Ramos (cell line): ENCODE measurements at regions not wholly inside any gene's neighbourhood (a gene's known extent, or its start where the extent isn't known, plus 50 kb on each side); places are given as distances from the start of the nearest gene placed in this dataset.
"Not testable (repeated sequence)": the region's sequence is repeated elsewhere in the genome, so short reads cannot be mapped to it uniquely, and the experiment has no call there.

Source experiments
- in situ Hi-C: fragments of 300-500 bp; cut with MboI; formaldehyde crosslinking; loops from one replicate; pipeline ENCODE4 v1.14.3; 2022; ENCODE audit warnings: low sequenced_read_pairs; ENCODE audit not compliant: unreplicated experiment

DNA sequence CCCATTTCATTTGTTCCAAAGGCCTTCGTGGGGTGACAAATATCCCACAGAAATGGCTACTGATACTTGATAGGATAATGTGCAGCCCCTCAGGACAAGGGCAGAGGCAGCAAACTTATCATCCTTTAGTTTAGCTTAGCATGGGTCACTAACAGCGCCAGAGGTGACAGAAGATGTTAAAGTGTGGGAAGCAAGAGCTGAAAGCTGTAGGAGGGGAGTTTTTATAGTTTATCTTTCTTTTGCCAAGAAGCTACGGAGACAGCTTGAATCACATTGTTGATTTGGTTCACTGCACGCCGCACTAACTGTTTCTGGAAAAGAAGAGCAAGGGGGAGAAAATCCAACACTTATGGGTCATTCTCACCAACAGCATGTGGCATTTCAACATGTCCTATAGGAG, 773.9 kb upstream of the MMS22L start:
- in situ Hi-C loops = no loop called here

DNA sequence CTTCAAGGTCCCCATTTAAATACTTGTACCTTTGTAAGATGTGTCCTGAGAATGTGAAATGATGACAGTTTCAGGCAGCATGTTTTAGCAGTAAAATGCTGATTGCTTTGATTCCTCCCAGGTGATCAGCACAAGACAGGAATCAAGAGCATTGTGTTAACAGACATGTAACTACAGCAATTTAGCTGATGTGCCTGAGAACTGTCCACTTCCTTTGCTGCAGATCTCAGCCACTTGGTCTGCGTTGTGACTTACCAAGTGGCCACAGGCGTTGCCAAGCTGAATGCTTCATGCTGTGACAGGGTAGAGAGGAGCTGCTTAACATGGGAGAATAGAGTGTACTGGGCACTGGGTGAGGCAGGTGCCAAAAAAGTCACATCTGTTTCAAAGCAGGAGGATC, 767.0 kb upstream of the POU3F2 start:
- in situ Hi-C loops = no loop called here

DNA sequence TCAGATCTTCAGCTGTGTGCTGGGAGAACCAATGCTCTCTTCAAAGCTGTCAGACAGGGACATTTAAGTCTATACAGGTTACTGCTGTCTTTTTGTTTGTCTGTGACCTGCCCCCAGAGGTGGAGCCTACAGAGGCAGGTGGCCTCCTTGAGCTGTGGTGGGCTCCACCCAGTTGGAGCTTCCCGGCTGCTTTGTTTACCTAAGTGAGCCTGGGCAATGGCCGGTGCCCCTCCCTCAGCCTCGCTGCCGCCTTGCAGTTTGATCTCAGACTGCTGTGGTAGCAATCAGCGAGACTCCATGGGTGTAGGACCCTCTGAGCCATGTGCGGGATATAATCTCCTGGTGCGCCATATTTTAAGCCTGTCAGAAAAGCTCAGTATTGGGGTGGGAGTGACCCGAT, 745.8 kb upstream of the POU3F2 start:
- in situ Hi-C loops = not testable (repeated sequence)

DNA sequence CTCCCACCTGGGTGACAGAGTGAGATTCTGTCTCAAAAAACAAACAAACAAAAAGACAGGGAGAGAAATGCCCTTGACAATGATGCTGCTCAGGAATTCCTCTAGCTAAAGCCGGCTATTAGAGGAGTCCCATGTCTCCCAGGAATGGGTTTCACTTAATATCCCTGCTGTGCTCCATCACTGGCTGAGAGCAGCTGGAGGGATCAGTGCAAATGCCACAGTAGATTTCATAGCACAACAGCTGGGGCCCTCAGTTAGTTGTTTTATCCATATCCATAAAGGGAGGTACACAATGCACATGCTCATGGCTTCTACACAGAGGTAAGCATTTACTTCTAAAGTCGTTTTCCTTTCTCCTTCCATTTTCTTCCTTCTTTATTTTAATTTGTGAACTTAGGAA, 742.0 kb upstream of the POU3F2 start:
- in situ Hi-C loops = no loop called here

DNA sequence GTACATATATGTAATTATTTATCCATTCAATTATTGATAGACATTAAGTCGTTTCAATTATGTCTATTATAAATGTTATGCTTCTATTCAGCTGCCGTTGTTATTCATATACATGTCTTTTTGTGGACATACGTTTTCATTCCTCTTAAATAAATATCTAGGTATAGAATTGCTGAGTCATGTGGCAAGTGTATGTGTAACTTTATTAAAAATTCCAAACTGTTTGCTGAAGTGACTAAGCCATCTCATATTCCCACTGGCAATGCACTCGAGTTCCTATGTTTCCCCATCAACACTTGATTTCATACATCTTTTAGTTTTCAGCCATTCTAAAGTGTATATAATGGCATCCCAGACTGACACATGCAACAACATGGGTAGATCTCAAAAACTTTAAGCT, 739.7 kb upstream of the POU3F2 start:
- in situ Hi-C loops = no loop called here

DNA sequence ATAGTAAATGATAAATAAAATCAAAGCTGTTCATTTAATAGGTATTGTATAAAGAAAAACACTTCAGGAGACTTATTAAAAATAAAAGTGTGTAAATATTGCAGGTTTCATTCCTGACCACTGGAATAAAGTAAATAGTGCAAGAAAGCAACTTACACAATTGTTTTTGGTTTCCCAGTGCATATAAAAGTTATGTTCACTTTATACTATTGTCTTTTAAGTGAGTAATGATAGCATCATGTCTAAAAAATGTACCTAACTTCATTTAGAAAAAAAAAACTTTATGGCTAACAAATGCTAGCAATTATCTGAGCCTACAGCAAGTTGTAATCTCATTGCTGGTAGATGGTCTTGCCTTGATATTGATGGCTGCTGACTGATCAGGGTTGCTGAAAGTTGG, 726.6 kb upstream of the POU3F2 start:
- in situ Hi-C loops = no loop called here

DNA sequence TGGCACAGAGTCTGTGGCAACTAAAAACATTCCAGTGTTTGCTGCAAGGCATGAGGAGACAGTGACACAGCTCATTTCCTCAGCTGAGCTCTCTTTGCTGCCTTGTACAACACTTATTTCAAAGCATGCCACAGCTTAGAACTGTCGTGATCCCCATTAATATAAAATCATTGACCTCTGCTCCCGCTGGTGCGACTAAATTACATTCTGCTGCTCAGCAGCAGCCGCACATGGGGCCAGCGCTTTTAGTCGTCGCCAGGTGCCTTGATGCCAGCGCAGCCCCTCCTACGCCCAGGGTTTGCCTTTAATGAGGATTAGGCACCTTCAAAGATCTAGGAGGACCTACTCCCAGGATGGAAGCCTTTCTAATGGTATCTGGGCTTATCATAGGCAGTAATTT, 717.9 kb upstream of the POU3F2 start:
- in situ Hi-C loops = no loop called here

DNA sequence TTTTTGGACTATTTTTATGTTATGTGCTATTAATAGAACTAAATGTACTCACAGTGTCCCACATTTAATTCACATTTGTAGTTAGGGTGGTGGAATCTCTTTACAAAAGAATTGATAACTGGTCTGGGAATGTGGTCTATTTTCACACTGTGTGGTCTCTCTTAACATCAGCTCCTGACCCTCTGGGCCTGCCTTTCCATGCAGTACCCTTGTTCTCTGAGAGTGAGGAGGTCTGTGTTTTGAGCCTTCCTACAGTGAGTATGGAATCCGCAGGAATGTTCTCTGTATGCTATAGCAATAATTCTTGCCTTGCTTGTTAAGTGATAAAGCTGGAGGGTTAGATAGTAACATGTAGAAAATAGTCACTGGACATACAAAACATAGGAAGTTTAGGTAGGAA, 717.3 kb upstream of the POU3F2 start:
- in situ Hi-C loops = no loop called here

DNA sequence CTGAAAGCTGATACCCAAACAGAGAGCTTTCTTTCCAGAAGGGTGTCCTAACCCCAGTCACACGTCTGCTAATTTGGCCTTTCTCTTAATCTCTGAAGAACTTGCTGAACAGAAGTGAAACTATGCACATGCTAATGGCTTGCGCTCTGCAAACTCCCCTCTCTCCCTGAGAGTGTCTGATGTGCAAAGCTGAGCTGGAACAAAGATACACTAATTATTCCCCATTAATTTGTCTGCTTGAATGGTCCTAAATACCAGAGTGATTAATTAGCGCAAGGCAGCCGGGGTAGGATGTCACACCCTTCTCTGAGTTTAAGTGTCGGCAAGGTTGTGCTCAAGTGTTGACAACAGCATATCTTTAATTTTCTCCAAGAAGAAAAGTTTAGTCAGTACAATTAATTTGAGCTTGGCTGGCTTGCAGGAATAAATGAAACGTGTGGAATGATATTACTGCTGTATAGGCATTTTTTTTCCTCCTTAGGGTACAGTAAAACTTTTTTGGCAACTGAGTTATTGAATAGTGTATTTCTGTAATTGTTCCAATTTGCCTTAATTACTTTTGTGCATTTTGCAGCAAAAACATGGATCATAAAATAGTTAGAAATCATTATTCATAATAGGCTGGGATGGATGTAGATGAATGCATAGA, 715.9 kb upstream of the POU3F2 start:
- in situ Hi-C loops = no loop called here

DNA sequence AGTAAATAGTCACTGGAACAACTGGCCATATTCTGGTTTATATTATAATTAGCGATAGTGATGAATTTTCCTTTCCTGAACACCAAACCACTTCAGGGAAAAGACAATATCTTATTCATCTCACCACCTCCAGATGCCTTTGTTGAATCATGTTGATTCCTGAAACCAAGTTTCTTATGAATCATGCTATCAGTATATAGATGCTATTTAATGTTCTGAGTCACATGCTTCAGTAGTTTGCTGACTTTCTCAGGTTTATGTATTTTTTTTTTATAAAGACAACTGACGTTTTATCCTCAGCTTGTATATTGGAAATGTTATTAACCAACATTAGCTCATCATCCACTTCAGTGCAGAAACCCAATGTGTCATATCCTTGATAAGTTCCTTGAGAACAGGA, 710.2 kb upstream of the POU3F2 start:
- in situ Hi-C loops = no loop called here

DNA sequence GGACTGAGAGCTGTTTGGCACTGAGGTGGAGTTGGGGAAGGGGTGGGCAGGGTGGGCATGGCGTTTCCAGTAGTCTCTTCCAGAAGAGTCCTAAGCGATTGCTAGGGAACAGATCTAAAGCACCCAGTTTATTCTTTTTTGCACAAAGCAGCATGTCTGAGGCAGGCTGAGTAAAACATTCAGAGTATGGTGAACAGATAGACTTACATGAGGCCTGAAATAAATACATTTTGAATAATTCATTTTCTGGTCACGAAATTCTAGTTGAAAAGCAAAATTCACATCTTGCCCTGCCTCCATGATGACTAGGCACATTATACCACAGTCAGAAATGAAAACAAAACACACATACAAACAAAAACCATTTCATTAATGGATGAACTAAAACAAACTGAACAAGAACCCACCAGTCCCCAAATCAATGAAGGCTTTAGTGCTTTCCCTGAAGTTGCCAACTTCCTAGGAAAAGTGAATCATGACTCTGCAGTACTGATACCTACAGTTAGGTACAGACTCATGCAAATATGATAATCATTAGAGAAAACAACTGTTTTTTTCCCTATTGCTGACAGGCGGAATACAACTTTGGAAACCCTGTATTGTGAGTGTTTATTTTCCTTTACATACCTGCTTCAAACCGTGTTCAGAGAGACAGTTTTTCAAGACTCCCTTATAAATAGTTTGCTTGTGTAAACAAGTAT, 702.9 kb upstream of the POU3F2 start:
- in situ Hi-C loops = no loop called here

DNA sequence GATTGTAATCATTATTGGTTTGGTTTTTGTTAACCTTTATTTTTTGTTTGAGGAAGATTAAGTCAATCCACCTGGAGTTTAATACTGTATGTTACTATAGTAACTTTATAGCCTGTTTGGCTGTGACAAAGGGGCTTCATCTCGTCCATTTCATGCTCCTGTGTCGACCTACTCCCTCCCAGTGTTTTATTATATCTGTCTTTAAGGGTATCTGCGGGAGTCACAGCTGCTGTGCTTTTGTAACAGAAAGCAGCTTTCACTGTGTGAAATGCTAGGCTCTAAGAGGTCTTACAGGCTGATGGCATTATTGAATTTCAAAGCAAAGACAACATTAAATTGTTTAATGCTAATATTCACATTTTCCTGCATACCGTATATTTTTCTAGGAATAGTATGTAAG, 698.0 kb upstream of the POU3F2 start:
- in situ Hi-C loops = no loop called here

DNA sequence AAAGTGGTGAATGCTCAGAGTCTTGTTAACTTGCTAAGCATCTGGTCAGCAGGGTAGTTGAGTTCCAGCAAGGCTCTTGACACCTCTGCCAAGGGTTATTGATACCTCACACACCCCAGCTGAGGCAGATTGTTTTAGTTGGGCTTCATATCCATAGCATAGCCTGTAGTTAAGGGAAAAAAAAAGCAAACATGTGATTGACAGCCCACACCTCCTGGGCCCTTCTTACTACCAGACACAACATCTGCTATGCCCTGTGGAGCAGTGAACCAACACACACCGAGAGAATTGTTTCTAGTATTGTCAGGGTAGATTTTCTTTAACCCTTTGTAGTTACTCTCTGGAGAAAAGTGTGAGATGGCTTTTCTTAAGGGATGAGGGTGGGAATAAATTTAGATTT, 697.0 kb upstream of the POU3F2 start:
- in situ Hi-C loops = no loop called here

DNA sequence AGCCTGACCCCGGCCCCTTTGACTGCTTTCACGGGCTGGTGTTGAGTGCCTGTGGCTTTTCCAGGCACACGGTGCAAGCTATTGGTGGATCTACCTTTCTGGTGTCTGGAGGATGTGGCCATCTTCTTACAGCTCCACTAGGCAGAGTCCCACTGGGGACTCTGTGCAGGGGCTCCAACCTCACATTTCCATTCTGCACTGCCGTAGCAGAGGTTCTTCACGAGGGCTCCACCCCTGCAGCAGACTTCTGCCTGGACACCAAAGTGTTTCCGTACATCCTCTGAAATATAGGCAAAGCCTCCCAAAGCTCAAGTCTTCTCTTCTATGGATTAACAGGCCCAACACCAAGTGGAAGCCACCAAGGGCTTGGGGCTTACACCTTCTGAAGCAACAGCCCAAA, 691.5 kb upstream of the POU3F2 start:
- in situ Hi-C loops = no loop called here

DNA sequence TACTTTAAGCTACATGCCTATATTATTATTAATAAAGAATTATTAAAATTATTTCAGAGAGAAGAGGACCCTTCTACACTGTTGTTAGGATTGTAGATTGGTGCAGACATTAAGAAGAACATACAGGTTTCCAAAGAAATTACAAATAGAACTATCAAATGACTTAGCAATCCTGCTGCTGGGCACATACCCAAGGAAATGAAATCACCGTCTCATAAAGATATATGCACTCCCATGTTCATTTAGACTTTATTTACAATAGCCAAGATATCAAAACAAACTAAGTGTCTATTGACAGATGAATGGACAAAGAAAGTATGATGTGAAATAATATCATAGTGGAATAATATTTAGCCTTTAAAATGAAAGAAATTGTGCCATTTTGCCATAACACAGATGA, 687.7 kb upstream of the POU3F2 start:
- in situ Hi-C loops = no loop called here

DNA sequence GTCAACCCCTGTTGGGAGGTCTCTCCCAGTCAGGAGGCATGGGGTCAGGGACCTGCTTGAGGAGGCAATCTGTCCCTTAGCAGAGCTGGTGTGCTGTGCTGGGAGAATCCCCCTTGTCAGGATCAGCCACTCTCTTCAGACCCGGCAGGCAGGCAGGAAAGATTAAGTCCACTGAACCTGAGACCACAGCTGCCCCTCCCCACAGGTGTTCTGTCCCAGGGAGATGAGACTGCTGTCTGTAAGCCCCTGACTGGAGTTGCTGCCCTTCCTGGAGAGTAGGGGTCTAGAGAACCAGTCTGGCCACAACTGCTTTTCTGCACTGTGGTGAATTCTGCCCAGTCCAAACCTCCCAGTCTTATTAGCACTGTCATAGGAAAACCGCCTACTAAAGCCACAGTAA, 677.8 kb upstream of the POU3F2 start:
- in situ Hi-C loops = no loop called here

DNA sequence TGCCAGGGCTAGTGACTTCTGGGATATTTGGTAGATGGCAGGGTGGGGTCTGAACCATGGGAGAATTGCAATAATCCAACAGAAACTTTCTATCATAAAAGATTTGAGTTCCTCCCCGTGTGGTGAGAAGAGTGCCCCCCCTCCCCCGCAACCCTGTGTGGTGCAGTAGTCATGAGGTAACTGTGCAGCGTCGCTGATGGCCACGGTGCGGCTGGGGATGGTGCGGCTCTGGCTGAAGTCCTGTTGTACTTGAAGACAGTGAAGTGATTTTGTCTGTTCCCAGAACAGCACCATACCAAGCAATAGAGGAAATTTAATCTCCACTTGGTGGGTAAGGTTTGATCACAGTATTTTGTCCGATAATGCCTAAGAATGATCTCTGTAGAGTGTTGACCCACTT, 654.8 kb upstream of the POU3F2 start:
- in situ Hi-C loops = no loop called here

DNA sequence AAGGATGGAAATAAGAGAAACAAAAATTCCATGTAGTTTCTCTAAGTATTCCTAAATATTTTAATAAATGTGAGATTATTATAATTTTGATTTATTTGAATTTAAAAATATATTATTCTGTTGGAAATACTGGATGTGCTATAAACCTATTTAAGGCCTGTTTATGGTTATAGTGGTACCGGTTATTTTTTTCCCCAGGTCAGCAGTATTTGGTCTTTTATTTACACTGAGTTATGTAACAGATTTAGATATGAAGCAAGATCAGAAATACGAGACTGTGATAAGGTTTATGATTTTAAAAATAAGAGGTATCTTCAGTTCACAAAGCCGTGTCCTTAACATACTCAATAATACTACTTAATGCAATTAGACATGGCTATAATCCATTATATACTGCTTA, 634.3 kb upstream of the POU3F2 start:
- in situ Hi-C loops = no loop called here

DNA sequence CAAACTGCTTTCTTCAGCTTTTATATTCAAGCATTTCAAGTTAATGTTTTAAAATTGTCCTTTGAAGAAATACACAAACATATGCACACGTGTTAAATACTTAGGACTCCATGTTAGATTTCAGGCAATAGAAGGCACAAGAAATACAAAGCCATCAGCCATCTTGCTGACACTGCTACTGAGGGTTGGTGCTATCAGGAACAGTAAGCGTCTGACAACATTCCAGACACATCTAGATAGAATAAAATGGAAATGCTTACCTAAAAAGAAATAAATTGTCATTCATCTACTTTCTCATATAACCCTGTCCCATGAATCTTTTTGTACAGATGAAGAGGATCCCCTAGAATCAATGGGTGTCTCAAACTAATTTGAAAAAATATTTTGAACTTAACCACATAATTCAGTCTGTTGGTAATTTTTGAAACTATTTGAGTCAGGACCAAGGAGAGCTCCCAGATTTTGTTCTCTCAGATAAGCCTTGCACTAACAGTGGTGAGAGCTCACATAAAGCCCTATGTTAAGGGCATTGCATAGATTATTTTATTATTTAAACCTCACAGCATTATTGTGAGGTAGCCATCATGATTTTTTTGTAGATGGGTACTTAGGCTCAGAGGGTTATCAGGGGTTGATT, 631.1 kb upstream of the POU3F2 start:
- in situ Hi-C loops = no loop called here

DNA sequence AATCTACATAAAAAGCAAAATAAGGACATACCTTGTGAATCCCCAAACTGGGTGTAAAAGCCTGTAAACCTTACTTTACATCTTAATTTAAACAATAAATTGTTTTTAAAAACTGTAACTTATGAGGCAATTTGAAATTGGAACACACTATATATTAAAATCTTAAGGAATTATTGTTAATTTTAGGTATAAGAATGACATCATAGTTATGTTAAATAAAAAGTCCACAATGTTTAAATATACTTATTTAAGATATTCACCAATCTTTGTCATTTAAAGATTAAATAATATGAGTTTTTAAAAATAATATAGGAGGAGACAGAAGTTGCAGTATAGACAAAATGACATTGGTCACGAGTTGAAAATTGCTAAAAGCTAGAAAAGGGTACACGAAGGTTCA, 621.9 kb upstream of the POU3F2 start:
- in situ Hi-C loops = no loop called here

DNA sequence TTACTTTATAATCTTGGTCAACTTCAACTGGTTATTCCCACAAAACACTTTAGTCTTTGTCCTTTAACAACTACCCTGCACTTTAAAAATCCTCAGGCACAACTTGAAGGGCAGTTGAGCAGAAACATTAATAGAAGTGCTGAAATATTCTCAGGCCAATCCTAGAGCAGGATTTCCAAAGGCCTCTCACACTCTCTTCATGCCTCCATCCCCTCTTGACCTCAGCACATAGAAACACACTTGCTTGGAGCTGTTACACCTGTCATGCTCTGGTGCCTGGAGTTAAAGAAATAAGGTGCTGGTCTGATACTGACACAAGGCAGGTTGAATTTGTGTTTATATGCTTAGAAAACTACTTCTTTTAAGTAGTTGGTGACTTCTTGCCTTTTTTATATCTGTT, 618.8 kb upstream of the POU3F2 start:
- in situ Hi-C loops = no loop called here

DNA sequence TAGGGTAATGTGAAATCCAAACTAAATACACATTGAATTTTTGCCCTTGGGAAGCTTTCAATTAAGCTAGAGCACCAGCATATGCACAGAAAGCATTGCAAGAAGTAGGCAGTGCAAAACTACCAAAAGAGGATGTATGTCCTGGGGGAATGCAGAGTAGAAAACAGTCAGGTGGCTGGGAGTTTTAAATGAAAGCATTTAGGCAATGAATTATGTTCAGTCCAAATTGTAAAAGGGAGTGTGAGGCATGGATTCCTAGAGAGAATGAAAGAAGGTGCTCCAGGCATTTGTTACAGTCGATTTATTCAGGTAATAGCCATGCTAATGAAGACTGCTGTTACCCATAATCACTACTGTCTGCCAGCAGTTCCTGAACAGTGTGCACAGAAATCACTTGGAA, 604.1 kb upstream of the POU3F2 start:
- in situ Hi-C loops = no loop called here
